Uterus (tissue), 2 donors: ENCODE measurements at regions not wholly inside any gene's neighbourhood (a gene's known extent, or its start where the extent isn't known, plus 50 kb on each side); places are given as distances from the start of the nearest gene placed in this dataset.
"Not testable (repeated sequence)": the region's sequence is repeated elsewhere in the genome, so short reads cannot be mapped to it uniquely, and the experiment has no call there.

ENCODE experiments used
- POLR2A ChIP-seq, 2 donors: fragments of 450-650 bp; IDR thresholded peaks; one replicate each; pipeline ENCODE4 v1.6.1; 2016; ENCODE audit warnings: antibody characterized with exemption in 2 of 2, mild to moderate bottlenecking in 1 of 2, moderate library complexity in 1 of 2
- TF ChIP-seq, protein P1 (sequence below), 4 experiments: fragments of 200-600 bp in 2 of 4; fragments of 450-650 bp in 2 of 4; sonication (generic) in 2 of 4; IDR thresholded peaks; one replicate each; pipeline ENCODE4 v1.5.1; 2016 to 2019; ENCODE audit warnings: antibody characterized with exemption in 4 of 4, mild to moderate bottlenecking in 2 of 4, moderate library complexity in 1 of 4

DNA sequence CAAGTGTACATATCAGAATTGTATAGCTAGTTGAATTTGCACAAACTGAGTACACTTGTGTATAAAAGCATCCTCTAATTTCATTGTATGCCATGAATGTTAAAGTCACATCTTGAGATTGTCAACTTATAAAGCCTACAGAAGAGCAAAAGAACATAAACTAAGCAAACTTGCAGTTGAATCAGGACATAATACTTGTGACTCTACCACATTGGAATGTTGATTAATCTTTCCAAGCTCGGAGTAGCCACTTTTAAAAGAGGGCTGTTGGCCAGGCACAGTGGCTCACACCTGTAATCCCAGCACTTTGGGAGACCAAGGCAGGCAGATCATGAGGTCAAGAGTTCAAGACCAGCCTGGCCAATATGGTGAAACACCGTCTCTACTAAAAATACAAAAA, 1220.8 kb upstream of the B3GALT2 start:
- not testable (repeated sequence) for TF ChIP-seq POLR2A (IDR thresholded peaks at IDR 0.05)
- TF ChIP-seq, protein P1, sequence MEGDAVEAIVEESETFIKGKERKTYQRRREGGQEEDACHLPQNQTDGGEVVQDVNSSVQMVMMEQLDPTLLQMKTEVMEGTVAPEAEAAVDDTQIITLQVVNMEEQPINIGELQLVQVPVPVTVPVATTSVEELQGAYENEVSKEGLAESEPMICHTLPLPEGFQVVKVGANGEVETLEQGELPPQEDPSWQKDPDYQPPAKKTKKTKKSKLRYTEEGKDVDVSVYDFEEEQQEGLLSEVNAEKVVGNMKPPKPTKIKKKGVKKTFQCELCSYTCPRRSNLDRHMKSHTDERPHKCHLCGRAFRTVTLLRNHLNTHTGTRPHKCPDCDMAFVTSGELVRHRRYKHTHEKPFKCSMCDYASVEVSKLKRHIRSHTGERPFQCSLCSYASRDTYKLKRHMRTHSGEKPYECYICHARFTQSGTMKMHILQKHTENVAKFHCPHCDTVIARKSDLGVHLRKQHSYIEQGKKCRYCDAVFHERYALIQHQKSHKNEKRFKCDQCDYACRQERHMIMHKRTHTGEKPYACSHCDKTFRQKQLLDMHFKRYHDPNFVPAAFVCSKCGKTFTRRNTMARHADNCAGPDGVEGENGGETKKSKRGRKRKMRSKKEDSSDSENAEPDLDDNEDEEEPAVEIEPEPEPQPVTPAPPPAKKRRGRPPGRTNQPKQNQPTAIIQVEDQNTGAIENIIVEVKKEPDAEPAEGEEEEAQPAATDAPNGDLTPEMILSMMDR (IDR thresholded peaks at IDR 0.05) = not testable (repeated sequence)
